ENCODE measurements at regions not wholly inside any gene's neighbourhood (a gene's known extent, or its start where the extent isn't known, plus 50 kb on each side); places are given as distances from the start of the nearest gene placed in this dataset.

DNA sequence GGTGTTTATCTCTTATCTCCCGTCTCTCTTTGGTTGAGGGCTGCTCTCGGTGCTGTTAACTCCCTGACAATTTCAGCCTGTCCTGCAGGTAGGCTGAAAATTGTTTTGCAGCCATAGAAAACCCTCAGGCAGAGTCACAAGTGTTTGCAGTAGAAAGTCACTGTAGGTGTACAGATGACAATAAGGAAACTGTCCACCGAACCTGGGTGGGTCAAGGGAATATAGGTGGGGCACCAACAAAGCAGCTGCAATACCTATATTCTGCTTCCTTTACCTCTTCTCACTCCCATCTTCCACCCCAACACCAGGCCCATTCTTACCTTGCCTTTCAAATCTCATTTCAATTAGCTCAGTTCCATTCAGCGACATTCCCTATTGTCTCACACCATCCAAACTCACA, 381.8 kb downstream of the PPP1R2C start:
- intact Hi-C loops (cut with micrococcal nuclease) (no loop called here), in situ Hi-C loops (cut with MboI) (no loop called here)
- no peaks in the 10 kb centered on the region for H3K9me3 ChIP-seq (replicated peaks; ENCODE audit: control insufficient read depth, insufficient read depth, low read depth, low read length)
- H3K4me2 ChIP-seq (ENCODE audit: insufficient read depth, low read length), result no peak overlapping the region
- no TSS peak for BruUV-seq (replicated peaks)
- H4K20me1 ChIP-seq (replicated peaks; ENCODE audit: control insufficient read depth, insufficient read depth, low read length), result no peaks in the 10 kb centered on the region
- no peak for ATAC-seq
- no peak overlapping the region for H2AFZ ChIP-seq (ENCODE audit: low read depth, low read length)
- no peak for DNase-seq (ENCODE audit: extremely low read depth in 1 of 4, low spot score in 3 of 4)
- WGBS (ENCODE audit: insufficient coverage, low coverage, missing lambda C conversion rate), result 0% methylated on average over 4 of the region's 4 CpGs
- CTCF ChIA-PET (ENCODE audit: low intra/inter-chr PET ratio), result no interaction called here
- H3K27ac ChIP-seq (ENCODE audit: extremely low read depth, low read depth, low read length), result no peak overlapping the region
- no peaks in the 10 kb centered on the region for H3K36me3 ChIP-seq (ENCODE audit: control insufficient read depth, insufficient read depth, low read length)
- H3K4me1 ChIP-seq (replicated peaks in 1 of 2; ENCODE audit: control insufficient read depth in 2 of 2, insufficient read depth in 2 of 2, low read length in 2 of 2), result no peaks in the 10 kb centered on the region
- POLR2A ChIA-PET, result no interaction called here
- no peak overlapping the region for H3K4me3 ChIP-seq
- no peaks in the 10 kb centered on the region for H3K79me2 ChIP-seq (ENCODE audit: control insufficient read depth, insufficient read depth, low read length)
- TF ChIP-seq, protein P1, sequence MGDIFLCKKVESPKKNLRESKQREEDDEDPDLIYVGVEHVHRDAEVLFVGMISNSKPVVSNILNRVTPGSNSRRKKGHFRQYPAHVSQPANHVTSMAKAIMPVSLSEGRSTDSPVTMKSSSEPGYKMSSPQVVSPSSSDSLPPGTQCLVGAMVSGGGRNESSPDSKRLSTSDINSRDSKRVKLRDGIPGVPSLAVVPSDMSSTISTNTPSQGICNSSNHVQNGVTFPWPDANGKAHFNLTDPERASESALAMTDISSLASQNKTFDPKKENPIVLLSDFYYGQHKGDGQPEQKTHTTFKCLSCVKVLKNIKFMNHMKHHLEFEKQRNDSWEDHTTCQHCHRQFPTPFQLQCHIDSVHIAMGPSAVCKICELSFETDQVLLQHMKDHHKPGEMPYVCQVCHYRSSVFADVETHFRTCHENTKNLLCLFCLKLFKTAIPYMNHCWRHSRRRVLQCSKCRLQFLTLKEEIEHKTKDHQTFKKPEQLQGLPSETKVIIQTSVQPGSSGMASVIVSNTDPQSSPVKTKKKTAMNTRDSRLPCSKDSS (IDR thresholded peaks at IDR 0.05; ENCODE audit: low read depth, partially characterized antibody), result no peak
- TF ChIP-seq, protein P2, sequence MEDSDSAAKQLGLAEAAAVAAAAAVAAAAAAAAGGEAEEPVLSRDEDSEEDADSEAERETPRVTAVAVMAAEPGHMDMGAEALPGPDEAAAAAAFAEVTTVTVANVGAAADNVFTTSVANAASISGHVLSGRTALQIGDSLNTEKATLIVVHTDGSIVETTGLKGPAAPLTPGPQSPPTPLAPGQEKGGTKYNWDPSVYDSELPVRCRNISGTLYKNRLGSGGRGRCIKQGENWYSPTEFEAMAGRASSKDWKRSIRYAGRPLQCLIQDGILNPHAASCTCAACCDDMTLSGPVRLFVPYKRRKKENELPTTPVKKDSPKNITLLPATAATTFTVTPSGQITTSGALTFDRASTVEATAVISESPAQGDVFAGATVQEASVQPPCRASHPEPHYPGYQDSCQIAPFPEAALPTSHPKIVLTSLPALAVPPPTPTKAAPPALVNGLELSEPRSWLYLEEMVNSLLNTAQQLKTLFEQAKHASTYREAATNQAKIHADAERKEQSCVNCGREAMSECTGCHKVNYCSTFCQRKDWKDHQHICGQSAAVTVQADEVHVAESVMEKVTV (CRISPR knock-in tag; IDR thresholded peaks at IDR 0.05), result no peak
- TF ChIP-seq BRF1 (IDR thresholded peaks at IDR 0.05; ENCODE audit: borderline replicate concordance, extremely low read depth, insufficient read length), result no peak
- no peak for TF ChIP-seq TCF3 (CRISPR knock-in tag; IDR thresholded peaks at IDR 0.05)
- TF ChIP-seq ZNF583 (CRISPR knock-in tag; IDR thresholded peaks at IDR 0.05), result no peak
- TF ChIP-seq ZNF3 (CRISPR knock-in tag; IDR thresholded peaks at IDR 0.05), result no peak
- TF ChIP-seq, protein P3, sequence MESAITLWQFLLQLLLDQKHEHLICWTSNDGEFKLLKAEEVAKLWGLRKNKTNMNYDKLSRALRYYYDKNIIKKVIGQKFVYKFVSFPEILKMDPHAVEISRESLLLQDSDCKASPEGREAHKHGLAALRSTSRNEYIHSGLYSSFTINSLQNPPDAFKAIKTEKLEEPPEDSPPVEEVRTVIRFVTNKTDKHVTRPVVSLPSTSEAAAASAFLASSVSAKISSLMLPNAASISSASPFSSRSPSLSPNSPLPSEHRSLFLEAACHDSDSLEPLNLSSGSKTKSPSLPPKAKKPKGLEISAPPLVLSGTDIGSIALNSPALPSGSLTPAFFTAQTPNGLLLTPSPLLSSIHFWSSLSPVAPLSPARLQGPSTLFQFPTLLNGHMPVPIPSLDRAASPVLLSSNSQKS (CRISPR knock-in tag; IDR thresholded peaks at IDR 0.05), result no peak
- H3K9me1 ChIP-seq (ENCODE audit: control insufficient read depth, insufficient read depth, low read length), result no peaks in the 10 kb centered on the region
- no peak for FAIRE-seq
- H3K27me3 ChIP-seq (ENCODE audit: control insufficient read depth in 2 of 2, insufficient read depth in 2 of 2, low read length in 2 of 2), result no peaks in the 10 kb centered on the region
- no peak overlapping the region for H3K9ac ChIP-seq (ENCODE audit: insufficient read depth in 1 of 2, low read depth in 2 of 2, low read length in 2 of 2)
